ENCODE measurements at regions not wholly inside any gene's neighbourhood (a gene's known extent, or its start where the extent isn't known, plus 50 kb on each side); places are given as distances from the start of the nearest gene placed in this dataset.

- Histone ChIP-seq H3K79me2 (no peaks in the 10 kb centered on the region), H2AFZ (no peak overlapping the region), H3K36me3 (ENCODE audit: control insufficient read depth, insufficient read depth, low read length) (no peaks in the 10 kb centered on the region), H3K4me2 (ENCODE audit: low read length) (no peak overlapping the region), H3K9ac (no peak overlapping the region), H3K27ac (no peak overlapping the region), H3K4me3 (ENCODE audit: low read depth, low read length) (no peak overlapping the region), H3K9me3 (ENCODE audit: control insufficient read depth, low read length) (no peaks in the 10 kb centered on the region), H3K27me3 (ENCODE audit: control insufficient read depth, insufficient read depth, low read length) (no peaks in the 10 kb centered on the region), H3K4me1 (no peaks in the 10 kb centered on the region)
- no peak for TF ChIP-seq CTCF (IDR thresholded peaks at IDR 0.05)
Measured at GRCh38 chr20:2244523-2244922, 51.3 kb upstream of the TGM3 start.

GRCh38 chr20:2244993-2245392 is 50.8 kb upstream of the TGM3 start:
- Histone ChIP-seq H3K79me2 (no peaks in the 10 kb centered on the region), H3K4me1 (no peaks in the 10 kb centered on the region), H3K27me3 (ENCODE audit: control insufficient read depth, insufficient read depth, low read length) (no peaks in the 10 kb centered on the region), H3K4me2 (ENCODE audit: low read length) (no peak overlapping the region), H3K36me3 (ENCODE audit: control insufficient read depth, insufficient read depth, low read length) (no peaks in the 10 kb centered on the region), H2AFZ (no peak overlapping the region), H3K9me3 (ENCODE audit: control insufficient read depth, low read length) (no peaks in the 10 kb centered on the region), H3K4me3 (ENCODE audit: low read depth, low read length) (no peak overlapping the region), H3K9ac (no peak overlapping the region), H3K27ac (no peak overlapping the region)
- no peak for TF ChIP-seq CTCF (IDR thresholded peaks at IDR 0.05)

- no peaks in the 10 kb centered on the region for H3K27me3 ChIP-seq (ENCODE audit: control insufficient read depth, insufficient read depth, low read length)
- no peak for TF ChIP-seq CTCF (IDR thresholded peaks at IDR 0.05)
Measured at GRCh38 chr20:2245637-2246036, 50.2 kb upstream of the TGM3 start.

More at GRCh38 chr20:2245637-2246036, 50.2 kb upstream of the TGM3 start:
- Histone ChIP-seq H3K9ac (no peak overlapping the region), H3K79me2 (no peaks in the 10 kb centered on the region), H3K4me2 (ENCODE audit: low read length) (no peak overlapping the region), H3K36me3 (ENCODE audit: control insufficient read depth, insufficient read depth, low read length) (no peaks in the 10 kb centered on the region), H3K27ac (no peak overlapping the region), H3K4me1 (no peaks in the 10 kb centered on the region), H3K4me3 (ENCODE audit: low read depth, low read length) (no peak overlapping the region), H3K9me3 (ENCODE audit: control insufficient read depth, low read length) (no peaks in the 10 kb centered on the region), H2AFZ (no peak overlapping the region)

All from parathyroid adenoma (tissue), 2 donors.